Tibial nerve (tissue), 4 donors: ENCODE measurements at regions not wholly inside any gene's neighbourhood (a gene's known extent, or its start where the extent isn't known, plus 50 kb on each side); places are given as distances from the start of the nearest gene placed in this dataset.

Experiments
- DNase-seq, 2 donors: peaks; one replicate each; pipeline ENCODE4 v3.0.0-alpha.2; 2019; ENCODE audit warnings: low spot score in 2 of 2
- H3K27ac ChIP-seq, 4 donors: fragments of 200-600 bp; sonication (generic) in 3 of 4; one replicate each; pipeline ENCODE4 v1.5.1; 2017 to 2019; ENCODE audit warnings: mild to moderate bottlenecking in 1 of 4
- H3K27me3 ChIP-seq, 2 donors: fragments of 200-600 bp; sonication (generic) in 1 of 2; one replicate each; pipeline versions ENCODE4 v1.5.1 to v1.6.0; 2017 to 2019
- H3K36me3 ChIP-seq, 3 donors: fragments of 200-600 bp; sonication (generic); one replicate each; pipeline ENCODE4 v1.5.1; 2018 to 2019
- H3K4me1 ChIP-seq, 4 donors: fragments of 200-600 bp; sonication (generic) in 3 of 4; one replicate each; pipeline ENCODE4 v1.5.1; 2017 to 2019
- H3K4me3 ChIP-seq, 4 donors: fragments of 200-600 bp; sonication (generic) in 3 of 4; one replicate each; pipeline ENCODE4 v1.5.1; 2017 to 2019; ENCODE audit warnings: mild to moderate bottlenecking in 1 of 4, moderate library complexity in 1 of 4
- H3K9me3 ChIP-seq, 4 donors: fragments of 200-600 bp; sonication (generic) in 3 of 4; one replicate each; pipeline ENCODE4 v1.5.1; 2017 to 2019
- EP300 ChIP-seq, 2 donors: sonication (generic); formaldehyde crosslinking; IDR thresholded peaks; one replicate each; pipeline ENCODE4 v1.6.1; 2017; ENCODE audit warnings: antibody characterized with exemption in 2 of 2, mild to moderate bottlenecking in 1 of 2
- POLR2A ChIP-seq, 2 donors: fragments of 450-650 bp; IDR thresholded peaks; one replicate each; pipeline ENCODE4 v1.6.1; 2017; ENCODE audit warnings: antibody characterized with exemption in 2 of 2, mild to moderate bottlenecking in 2 of 2, moderate library complexity in 2 of 2
- WGBS, 2 donors: methylation state at CpG; one replicate each; pipeline ENCODE4 v1.1.5; 2018; 5-methylcytosine and 5-hydroxymethylcytosine counted together
- TF ChIP-seq, protein P1 (sequence below), 5 experiments: fragments of 200-600 bp in 3 of 5; fragments of 450-650 bp in 2 of 5; sonication (generic) in 3 of 5; IDR thresholded peaks; one replicate each; pipeline ENCODE4 v1.5.1; 2016 to 2019; ENCODE audit warnings: antibody characterized with exemption in 5 of 5, mild to moderate bottlenecking in 3 of 5, moderate library complexity in 2 of 5

DNA sequence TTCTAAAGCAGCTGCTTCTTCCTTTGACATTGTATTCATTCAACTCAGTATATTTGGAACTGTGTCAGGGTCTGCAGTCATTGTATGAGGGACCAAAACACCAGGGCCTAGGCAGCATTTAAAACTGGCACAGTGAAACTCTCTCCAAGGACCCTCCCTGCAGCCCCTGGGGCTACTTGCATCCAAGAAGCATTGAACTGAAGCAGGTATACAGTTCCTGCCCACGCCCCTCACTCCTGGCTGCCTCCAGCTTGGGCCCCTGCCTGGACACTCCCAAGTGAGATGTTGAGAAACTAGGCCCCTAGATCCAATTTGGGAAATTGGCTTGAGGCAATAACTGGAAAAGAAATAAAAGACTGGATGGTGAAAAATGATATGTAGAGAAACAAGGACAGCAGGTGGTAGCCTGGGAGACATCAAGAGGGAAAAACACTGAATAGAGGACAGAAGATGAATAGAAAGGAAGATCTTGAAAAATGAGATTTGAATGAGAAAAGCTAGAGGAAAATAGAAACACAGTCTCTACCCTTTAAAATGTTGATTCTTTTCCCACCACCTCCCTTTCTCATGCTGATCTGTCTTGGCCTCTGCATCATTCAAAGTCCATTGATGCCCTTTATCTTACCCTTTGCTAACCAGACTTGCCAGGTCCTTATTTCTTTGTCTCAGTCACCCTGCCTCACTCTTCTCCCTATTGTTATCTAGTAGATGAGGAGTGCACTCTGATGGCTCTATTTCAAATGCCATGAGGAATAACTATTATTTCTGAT, 368.8 kb upstream of the CDH8 start:
- TF ChIP-seq, protein P1, sequence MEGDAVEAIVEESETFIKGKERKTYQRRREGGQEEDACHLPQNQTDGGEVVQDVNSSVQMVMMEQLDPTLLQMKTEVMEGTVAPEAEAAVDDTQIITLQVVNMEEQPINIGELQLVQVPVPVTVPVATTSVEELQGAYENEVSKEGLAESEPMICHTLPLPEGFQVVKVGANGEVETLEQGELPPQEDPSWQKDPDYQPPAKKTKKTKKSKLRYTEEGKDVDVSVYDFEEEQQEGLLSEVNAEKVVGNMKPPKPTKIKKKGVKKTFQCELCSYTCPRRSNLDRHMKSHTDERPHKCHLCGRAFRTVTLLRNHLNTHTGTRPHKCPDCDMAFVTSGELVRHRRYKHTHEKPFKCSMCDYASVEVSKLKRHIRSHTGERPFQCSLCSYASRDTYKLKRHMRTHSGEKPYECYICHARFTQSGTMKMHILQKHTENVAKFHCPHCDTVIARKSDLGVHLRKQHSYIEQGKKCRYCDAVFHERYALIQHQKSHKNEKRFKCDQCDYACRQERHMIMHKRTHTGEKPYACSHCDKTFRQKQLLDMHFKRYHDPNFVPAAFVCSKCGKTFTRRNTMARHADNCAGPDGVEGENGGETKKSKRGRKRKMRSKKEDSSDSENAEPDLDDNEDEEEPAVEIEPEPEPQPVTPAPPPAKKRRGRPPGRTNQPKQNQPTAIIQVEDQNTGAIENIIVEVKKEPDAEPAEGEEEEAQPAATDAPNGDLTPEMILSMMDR (IDR thresholded peaks at IDR 0.05), result no peak
- TF ChIP-seq EP300 (IDR thresholded peaks at IDR 0.05) (no peak), POLR2A (IDR thresholded peaks at IDR 0.05) (no peak)
- H3K4me3 ChIP-seq, result no peak overlapping the region
- peaks cover 0 to 5% (median 1%) of the 10 kb centered on the region in 4 donors for H3K9me3 ChIP-seq
- 61 to 73% methylated on average over 1 of the region's 1 CpG for WGBS, 2 donors
- H3K4me1 ChIP-seq, result no peaks in the 10 kb centered on the region
- no peaks in the 10 kb centered on the region for H3K27me3 ChIP-seq
- DNase-seq, result no peak
- no peaks in the 10 kb centered on the region for H3K36me3 ChIP-seq
- no peak overlapping the region for H3K27ac ChIP-seq

DNA sequence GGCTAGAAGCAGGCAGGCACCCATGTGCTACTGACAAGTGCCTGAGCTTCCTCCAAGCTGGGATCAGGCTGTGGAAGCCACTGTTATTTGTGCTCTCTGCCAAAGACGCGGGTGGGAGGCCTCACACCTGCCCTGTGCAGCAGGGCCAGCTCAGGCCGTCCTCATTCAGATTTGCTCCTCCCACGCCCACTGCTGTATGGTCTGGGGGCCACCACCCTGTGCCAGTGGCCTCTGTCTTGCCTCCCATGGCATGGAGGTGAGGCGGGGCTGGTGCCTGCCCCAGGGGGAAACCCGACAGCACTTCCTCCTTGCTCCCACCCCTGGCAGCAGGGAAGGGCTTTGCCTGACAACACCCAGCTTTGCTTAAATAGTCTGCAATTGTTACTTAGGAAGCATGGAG, 356.5 kb upstream of the CDH8 start:
- no peaks in the 10 kb centered on the region for H3K9me3 ChIP-seq
- DNase-seq, result no peak

DNA sequence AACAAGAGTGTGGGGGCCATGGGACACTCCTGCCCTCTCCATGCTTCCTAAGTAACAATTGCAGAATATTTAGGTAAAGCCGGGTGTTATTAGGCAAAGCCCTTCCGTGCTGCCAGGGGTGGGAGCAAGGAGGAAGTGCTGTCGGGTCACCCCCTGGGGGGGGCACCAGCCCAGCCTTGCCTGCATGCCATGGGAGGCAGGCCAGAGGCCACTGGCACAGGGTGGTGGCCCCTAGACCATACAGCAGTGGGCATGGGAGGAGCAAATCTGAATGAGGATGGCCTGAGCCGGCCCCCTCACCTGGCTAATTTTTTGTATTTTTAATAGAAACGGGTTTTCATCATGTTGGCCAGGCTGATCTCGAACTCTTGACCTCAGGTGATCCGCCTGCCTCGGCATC, 355.7 kb upstream of the CDH8 start:
- no peak for DNase-seq
- 81 to 95% methylated on average over 8 of the region's 8 CpGs for WGBS, 2 donors
- Histone ChIP-seq H3K36me3 (no peaks in the 10 kb centered on the region), H3K4me1 (no peaks in the 10 kb centered on the region), H3K4me3 (no peak overlapping the region), H3K27me3 (no peaks in the 10 kb centered on the region), H3K27ac (no peak overlapping the region), H3K9me3 (no peaks in the 10 kb centered on the region)
- TF ChIP-seq POLR2A (IDR thresholded peaks at IDR 0.05), result no peak
- TF ChIP-seq EP300 (IDR thresholded peaks at IDR 0.05), result no peak
- TF ChIP-seq, protein P1 (IDR thresholded peaks at IDR 0.05), result no peak

More for the DNA sequence above, 356.5 kb upstream of the CDH8 start:
- 65 to 77% methylated on average over 6 of the region's 6 CpGs for WGBS, 2 donors
- no peak overlapping the region for H3K27ac ChIP-seq
- TF ChIP-seq, protein P1 (IDR thresholded peaks at IDR 0.05), result no peak
- TF ChIP-seq POLR2A (IDR thresholded peaks at IDR 0.05) (no peak), EP300 (IDR thresholded peaks at IDR 0.05) (no peak)
- no peak overlapping the region for H3K4me3 ChIP-seq
- no peaks in the 10 kb centered on the region for H3K36me3 ChIP-seq
- no peaks in the 10 kb centered on the region for H3K4me1 ChIP-seq
- no peaks in the 10 kb centered on the region for H3K27me3 ChIP-seq

DNA sequence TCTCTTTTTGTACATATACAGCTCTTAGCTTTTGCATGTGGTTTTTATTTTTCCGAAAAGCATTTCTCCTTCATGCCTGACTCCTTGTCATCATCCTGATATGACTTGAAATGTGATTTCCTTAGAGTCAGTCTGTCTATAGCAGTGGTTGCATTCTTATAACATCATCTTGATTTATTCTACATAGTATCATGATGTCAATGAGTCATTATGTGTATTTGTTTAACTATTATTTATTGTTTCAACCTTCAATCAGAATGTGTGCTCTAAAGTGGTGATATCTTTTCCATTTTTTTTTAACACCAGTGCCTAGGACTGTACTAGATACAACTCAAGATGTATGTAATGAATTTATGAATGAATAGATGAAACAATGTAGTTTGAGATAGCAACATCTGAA, 354.9 kb upstream of the CDH8 start:
- Histone ChIP-seq H3K36me3 (no peaks in the 10 kb centered on the region), H3K27me3 (no peaks in the 10 kb centered on the region), H3K4me1 (no peaks in the 10 kb centered on the region), H3K27ac (no peak overlapping the region), H3K4me3 (no peak overlapping the region), H3K9me3 (no peaks in the 10 kb centered on the region)
- WGBS, 2 donors, result 87 to 88% methylated on average over 1 of the region's 1 CpG
- TF ChIP-seq, protein P1 (IDR thresholded peaks at IDR 0.05), result no peak
- TF ChIP-seq POLR2A (IDR thresholded peaks at IDR 0.05) (no peak), EP300 (IDR thresholded peaks at IDR 0.05) (no peak)
- no peak for DNase-seq

DNA sequence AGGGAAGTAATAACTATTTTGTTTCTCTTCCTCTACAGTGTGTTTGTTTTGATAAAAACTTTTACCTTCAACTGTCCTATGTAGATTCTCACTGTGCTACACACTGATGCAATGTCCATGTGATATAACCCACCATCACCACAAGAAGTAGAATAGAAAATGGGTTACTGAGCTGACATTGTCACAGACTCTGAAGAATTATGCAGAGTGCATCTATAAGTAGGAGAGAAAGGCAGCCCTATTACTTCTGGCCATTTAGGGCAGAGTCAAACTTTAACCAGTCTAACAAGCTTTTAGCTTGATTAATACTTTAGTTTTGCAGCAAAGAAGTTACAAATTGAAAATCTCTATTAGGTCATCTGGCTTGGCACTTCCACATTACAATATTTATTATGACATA, 354.0 kb upstream of the CDH8 start:
- no peaks in the 10 kb centered on the region for H3K4me1 ChIP-seq
- TF ChIP-seq POLR2A (IDR thresholded peaks at IDR 0.05) (no peak), EP300 (IDR thresholded peaks at IDR 0.05) (no peak)
- TF ChIP-seq, protein P1 (IDR thresholded peaks at IDR 0.05), result no peak
- DNase-seq, result no peak
- H3K4me3 ChIP-seq, result no peak overlapping the region
- no peaks in the 10 kb centered on the region for H3K36me3 ChIP-seq
- no peaks in the 10 kb centered on the region for H3K9me3 ChIP-seq
- H3K27ac ChIP-seq, result no peak overlapping the region
- no peaks in the 10 kb centered on the region for H3K27me3 ChIP-seq
